Right lobe of liver (tissue), 6 donors: ENCODE measurements at regions not wholly inside any gene's neighbourhood (a gene's known extent, or its start where the extent isn't known, plus 50 kb on each side); places are given as distances from the start of the nearest gene placed in this dataset.

Experiments used
- ATAC-seq, 4 donors: fragments of 200-7000 bp; cut with Tn5 transposase; one replicate each; pipeline ENCODE4 v1.9.1; 2020; ENCODE audit warnings: mild to moderate bottlenecking in 4 of 4, moderate library complexity in 4 of 4
- DNase-seq, 3 donors: peaks; one replicate each; pipeline ENCODE4 v3.0.0-alpha.2; 2020
- H3K27ac ChIP-seq, 3 donors: fragments of 200-600 bp; one replicate each; pipeline ENCODE4 v1.8.0; 2022
- H3K27me3 ChIP-seq, 2 donors: fragments of 200-600 bp; one replicate each; pipeline ENCODE4 v1.8.0; 2022
- H3K36me3 ChIP-seq, 4 donors: fragments of 200-600 bp; sonication (generic) in 1 of 4; one replicate each; pipeline versions ENCODE4 v1.5.1 to v1.8.0; 2017 to 2022; ENCODE audit warnings: control low read depth in 1 of 4
- H3K4me1 ChIP-seq, 4 donors: fragments of 200-600 bp; sonication (generic) in 1 of 4; one replicate each; pipeline versions ENCODE4 v1.5.1 to v1.8.0; 2017 to 2022; ENCODE audit warnings: control low read depth in 1 of 4
- H3K4me3 ChIP-seq, 3 donors: fragments of 200-600 bp; one replicate each; pipeline ENCODE4 v1.8.0; 2022
- H3K9me3 ChIP-seq, 4 donors: fragments of 200-600 bp; sonication (generic) in 1 of 4; one replicate each; pipeline versions ENCODE4 v1.5.1 to v1.8.0; 2017 to 2022; ENCODE audit warnings: control low read depth in 1 of 4
- CTCF ChIP-seq, 4 donors: fragments of 200-600 bp in 3 of 4; fragments of 450-650 bp in 1 of 4; IDR thresholded peaks; one replicate each; pipeline versions ENCODE4 v1.5.1 to v1.8.0; 2016 to 2022; ENCODE audit warnings: antibody characterized with exemption in 4 of 4, mild to moderate bottlenecking in 2 of 4
- POLR2A ChIP-seq: fragments of 450-650 bp; IDR thresholded peaks from one replicate; pipeline ENCODE4 v1.6.1; 2017; ENCODE audit warnings: antibody characterized with exemption, mild to moderate bottlenecking
- WGBS: methylation state at CpG from one replicate; pipeline ENCODE4 v1.1.6; 2018; ENCODE audit warnings: low coverage, low lambda C conversion rate; ENCODE audit not compliant: insufficient coverage; ENCODE audit errors: missing lambda C conversion rate; 5-methylcytosine and 5-hydroxymethylcytosine counted together
- intact Hi-C, 2 donors: fragments of 100-400 bp; cut with DNase I; formaldehyde crosslinking; loops; one replicate each; pipeline versions ENCODE4 v1.11.2 to v1.14.1; 2022
- donor health status: DM: no; HTN: yes; CAD: no.
- donor health status: DM: no; HTN: no; CAD: no.
- donor health status: DM: no; HTN: no; CAD: no.
- donor health status: DM: no; HTN: yes; CAD: no.
- donor health status: DM: no; HTN: yes; CAD: no.

GRCh38 chr7:12800486-12800885 is 113.1 kb downstream of the ARL4A start:
- H3K4me3 ChIP-seq, result no peak overlapping the region
- ATAC-seq, result no peak
- no peak for DNase-seq
- no peaks in the 10 kb centered on the region for H3K4me1 ChIP-seq
- H3K36me3 ChIP-seq, result no peaks in the 10 kb centered on the region
- no peak for TF ChIP-seq POLR2A
- TF ChIP-seq CTCF (IDR thresholded peaks at IDR 0.05), result no peak
- no peaks in the 10 kb centered on the region for H3K27me3 ChIP-seq
- H3K27ac ChIP-seq, result no peak overlapping the region
- 61% methylated on average over 3 of the region's 3 CpGs for WGBS
- intact Hi-C loops, result no loop called here
- H3K9me3 ChIP-seq, result no peaks in the 10 kb centered on the region

GRCh38 chr7:12801107-12801506 is 113.7 kb downstream of the ARL4A start:
- DNase-seq, result no peak
- H3K27ac ChIP-seq, result no peak overlapping the region
- 87% methylated on average over 3 of the region's 4 CpGs for WGBS
- H3K4me3 ChIP-seq, result no peak overlapping the region
- H3K4me1 ChIP-seq, result no peaks in the 10 kb centered on the region
- TF ChIP-seq POLR2A, result no peak
- intact Hi-C loops, result no loop called here
- H3K36me3 ChIP-seq, result no peaks in the 10 kb centered on the region
- ATAC-seq, result peak in 1 of 4 donors; percentile 34
- H3K9me3 ChIP-seq, result no peaks in the 10 kb centered on the region
- no peaks in the 10 kb centered on the region for H3K27me3 ChIP-seq

GRCh38 chr7:12802070-12802469 is 114.6 kb downstream of the ARL4A start:
- H3K27ac ChIP-seq, result no peak overlapping the region
- no peaks in the 10 kb centered on the region for H3K36me3 ChIP-seq
- no peak for TF ChIP-seq CTCF (IDR thresholded peaks at IDR 0.05)
- no peak for TF ChIP-seq POLR2A
- no peak for ATAC-seq
- no peaks in the 10 kb centered on the region for H3K4me1 ChIP-seq
- H3K4me3 ChIP-seq, result no peak overlapping the region
- H3K27me3 ChIP-seq, result no peaks in the 10 kb centered on the region
- intact Hi-C loops, result no loop called here
- peaks cover 0 to 5% (median 0%) of the 10 kb centered on the region in 4 donors for H3K9me3 ChIP-seq
- no peak for DNase-seq
- 60% methylated on average over 1 of the region's 2 CpGs for WGBS

GRCh38 chr7:12803542-12803941 is 116.1 kb downstream of the ARL4A start:
- 50% methylated on average over 7 of the region's 7 CpGs for WGBS
- TF ChIP-seq CTCF (IDR thresholded peaks at IDR 0.05), result no peak
- TF ChIP-seq POLR2A, result no peak
- Histone ChIP-seq H3K9me3 (peaks cover 0 to 5% (median 0%) of the 10 kb centered on the region in 4 donors), H3K27me3 (no peaks in the 10 kb centered on the region), H3K4me1 (no peaks in the 10 kb centered on the region), H3K27ac (no peak overlapping the region), H3K36me3 (no peaks in the 10 kb centered on the region), H3K4me3 (no peak overlapping the region)
- ATAC-seq (no peak), DNase-seq (no peak)
- intact Hi-C loops, result no loop called here

GRCh38 chr7:12805518-12805928 is 118.1 kb downstream of the ARL4A start:
- Histone ChIP-seq H3K27ac (no peak overlapping the region), H3K4me3 (no peak overlapping the region), H3K27me3 (no peaks in the 10 kb centered on the region), H3K4me1 (no peaks in the 10 kb centered on the region), H3K36me3 (no peaks in the 10 kb centered on the region), H3K9me3 (peaks cover 0 to 5% (median 0%) of the 10 kb centered on the region in 4 donors)
- DNase-seq, result no peak
- intact Hi-C loops, result no loop called here
- ATAC-seq, result no peak
- no peak for TF ChIP-seq POLR2A
- TF ChIP-seq CTCF (IDR thresholded peaks at IDR 0.05), result no peak
- WGBS, result 79% methylated on average over 1 of the region's 1 CpG
